ENCODE measurements at regions not wholly inside any gene's neighbourhood (a gene's known extent, or its start where the extent isn't known, plus 50 kb on each side); places are given as distances from the start of the nearest gene placed in this dataset.

- TF ChIP-seq, protein P1, sequence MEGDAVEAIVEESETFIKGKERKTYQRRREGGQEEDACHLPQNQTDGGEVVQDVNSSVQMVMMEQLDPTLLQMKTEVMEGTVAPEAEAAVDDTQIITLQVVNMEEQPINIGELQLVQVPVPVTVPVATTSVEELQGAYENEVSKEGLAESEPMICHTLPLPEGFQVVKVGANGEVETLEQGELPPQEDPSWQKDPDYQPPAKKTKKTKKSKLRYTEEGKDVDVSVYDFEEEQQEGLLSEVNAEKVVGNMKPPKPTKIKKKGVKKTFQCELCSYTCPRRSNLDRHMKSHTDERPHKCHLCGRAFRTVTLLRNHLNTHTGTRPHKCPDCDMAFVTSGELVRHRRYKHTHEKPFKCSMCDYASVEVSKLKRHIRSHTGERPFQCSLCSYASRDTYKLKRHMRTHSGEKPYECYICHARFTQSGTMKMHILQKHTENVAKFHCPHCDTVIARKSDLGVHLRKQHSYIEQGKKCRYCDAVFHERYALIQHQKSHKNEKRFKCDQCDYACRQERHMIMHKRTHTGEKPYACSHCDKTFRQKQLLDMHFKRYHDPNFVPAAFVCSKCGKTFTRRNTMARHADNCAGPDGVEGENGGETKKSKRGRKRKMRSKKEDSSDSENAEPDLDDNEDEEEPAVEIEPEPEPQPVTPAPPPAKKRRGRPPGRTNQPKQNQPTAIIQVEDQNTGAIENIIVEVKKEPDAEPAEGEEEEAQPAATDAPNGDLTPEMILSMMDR (IDR thresholded peaks at IDR 0.05; ENCODE audit: extremely low read depth, missing control alignments), result no peak
- DNase-seq (ENCODE audit: low spot score), result no peak
Observed at GRCh38 chr12:124624823-124625222, 57.4 kb upstream of the NCOR2 start.

DNA sequence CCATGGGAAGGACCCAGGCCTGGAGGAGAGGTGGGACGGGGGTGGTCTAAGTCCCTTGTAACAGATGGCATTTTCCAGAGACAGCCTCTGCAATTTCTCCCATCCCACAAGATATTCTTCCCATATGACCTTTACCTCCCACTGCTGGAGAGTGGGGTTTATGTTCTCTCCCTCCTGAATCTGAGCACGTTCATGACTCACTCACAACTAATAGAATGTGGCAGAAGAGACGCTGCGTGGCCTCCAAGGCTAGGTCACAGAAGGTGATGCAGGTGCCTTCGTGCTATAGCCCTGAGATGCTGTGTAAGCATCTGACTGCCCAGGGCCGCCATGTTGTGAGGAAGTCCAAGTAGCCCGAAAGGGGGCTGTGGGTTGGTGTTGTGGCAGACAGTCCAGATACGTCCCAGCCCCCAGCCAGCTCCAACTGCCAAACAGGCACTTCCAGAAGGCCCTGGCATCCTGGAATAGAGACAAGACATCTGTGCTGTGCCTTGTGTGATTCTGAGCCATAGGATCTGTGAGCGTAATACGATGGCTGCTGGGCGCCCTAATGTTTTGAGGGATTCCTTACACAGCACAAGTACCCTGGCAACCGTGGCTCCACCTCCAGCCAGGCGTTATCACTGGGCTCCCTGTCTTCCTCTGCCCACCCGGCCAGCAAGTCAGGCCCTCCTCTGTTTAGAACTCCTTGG lies 56.1 kb upstream of the NCOR2 start:
- DNase-seq (ENCODE audit: low spot score), result no peak
- TF ChIP-seq, protein P1 (IDR thresholded peaks at IDR 0.05; ENCODE audit: extremely low read depth, missing control alignments), result no peak

- TF ChIP-seq, protein P1 (IDR thresholded peaks at IDR 0.05; ENCODE audit: extremely low read depth, missing control alignments), result no peak
- DNase-seq (ENCODE audit: low spot score), result no peak
Observed at GRCh38 chr12:124622764-124623163, 55.4 kb upstream of the NCOR2 start.

DNA sequence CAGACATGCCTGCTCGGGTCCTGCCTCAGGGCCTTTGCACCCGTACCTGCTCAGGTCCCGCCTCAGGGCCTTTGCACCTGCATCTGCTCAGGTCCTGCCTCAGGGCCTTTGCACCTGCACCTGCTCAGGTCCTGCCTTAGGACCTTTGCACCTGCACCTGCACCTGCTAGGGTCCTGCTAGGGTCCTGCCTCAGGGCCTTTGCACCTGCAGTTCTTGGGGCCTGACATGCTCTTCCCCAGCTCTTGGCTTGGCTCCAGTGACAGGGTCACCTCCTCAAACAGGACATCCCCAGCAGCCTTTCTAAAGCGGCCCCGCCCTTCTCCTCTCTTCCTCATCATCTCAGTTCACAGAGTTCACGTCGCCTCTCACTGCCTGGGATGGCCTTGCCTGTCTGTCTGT lies 54.9 kb upstream of the NCOR2 start:
- TF ChIP-seq, protein P1 (IDR thresholded peaks at IDR 0.05; ENCODE audit: extremely low read depth, missing control alignments), result no peak
- DNase-seq (ENCODE audit: low spot score), result no peak

GRCh38 chr12:124621296-124621660 lies 53.9 kb upstream of the NCOR2 start:
- TF ChIP-seq, protein P1 (IDR thresholded peaks at IDR 0.05; ENCODE audit: extremely low read depth, missing control alignments), result no peak

GRCh38 chr12:124620606-124621295 lies 53.3 kb upstream of the NCOR2 start:
- no peak for DNase-seq (ENCODE audit: low spot score)
- TF ChIP-seq, protein P1 (IDR thresholded peaks at IDR 0.05; ENCODE audit: extremely low read depth, missing control alignments), result no peak

More at GRCh38 chr12:124621296-124621660, 53.9 kb upstream of the NCOR2 start:
- DNase-seq (ENCODE audit: low spot score), result no peak

DNA sequence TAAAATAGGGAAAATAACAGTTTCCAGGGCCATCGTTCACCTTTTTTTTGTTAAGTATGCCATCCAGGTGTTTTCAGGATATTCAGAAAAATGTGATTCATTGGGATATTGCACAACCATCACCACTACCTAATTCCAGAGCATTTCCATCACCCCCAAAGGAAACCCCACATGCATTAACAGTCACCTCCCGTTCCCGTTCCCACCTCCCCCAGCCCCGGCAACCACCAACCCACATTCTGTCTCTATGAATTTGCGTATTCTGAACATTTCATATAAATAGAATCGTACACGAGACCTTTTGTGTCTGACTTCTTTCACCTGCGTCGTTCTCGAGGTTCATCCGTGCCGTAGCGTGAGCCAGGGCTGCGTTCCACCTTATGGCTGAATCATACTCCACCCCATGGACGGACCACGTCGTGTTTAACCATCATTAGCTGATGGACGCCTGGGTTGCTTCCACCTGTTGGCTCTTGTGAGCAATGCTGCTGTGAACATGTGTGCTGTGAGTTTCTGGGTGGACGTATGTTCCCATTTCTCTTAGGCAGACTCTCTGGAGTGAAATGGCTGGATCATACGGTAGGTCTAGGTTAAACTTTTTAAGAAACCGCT lies 51.0 kb upstream of the NCOR2 start:
- TF ChIP-seq, protein P1 (IDR thresholded peaks at IDR 0.05; ENCODE audit: extremely low read depth, missing control alignments), result no peak
- no peak for DNase-seq (ENCODE audit: low spot score)

Data from GM20000 (cell line).